Endothelial cell of umbilical vein (primary cell): ENCODE measurements at regions not wholly inside any gene's neighbourhood (a gene's known extent, or its start where the extent isn't known, plus 50 kb on each side); places are given as distances from the start of the nearest gene placed in this dataset.

ENCODE experiments used
- CTCF ChIP-seq, 2 donors: IDR thresholded peaks; 1 replicate in 1 of 2; 2 replicates in 1 of 2; pipeline ENCODE4 v1.5.1; 2011; ENCODE audit warnings: low read length in 2 of 2, mild to moderate bottlenecking in 2 of 2, moderate library complexity in 2 of 2, control low read depth in 1 of 2, inconsistent platforms in 1 of 2, low read depth in 1 of 2; ENCODE audit not compliant: insufficient read depth in 1 of 2; ENCODE audit errors: extremely low read depth in 1 of 2
- EZH2 ChIP-seq: IDR thresholded peaks from 2 replicates; pipeline ENCODE4 v1.6.1; 2012; ENCODE audit warnings: borderline replicate concordance, low read depth, mild to moderate bottlenecking, moderate library complexity, low read length, inconsistent platforms; ENCODE audit not compliant: severe bottlenecking
- GATA2 ChIP-seq: IDR thresholded peaks from 2 replicates; pipeline ENCODE4 v1.7.0; 2011; ENCODE audit warnings: low read depth, mild to moderate bottlenecking, moderate library complexity, mixed read lengths, low read length; ENCODE audit not compliant: insufficient read length, insufficient read depth
- JUN ChIP-seq: IDR thresholded peaks from 2 replicates; pipeline ENCODE4 v1.6.1; 2011; ENCODE audit warnings: borderline replicate concordance, low read depth; ENCODE audit not compliant: insufficient read length, insufficient read depth
- MAX ChIP-seq: IDR thresholded peaks from 2 replicates; pipeline ENCODE4 v1.6.1; 2011; ENCODE audit not compliant: insufficient read depth, insufficient read length
- MYC ChIP-seq: IDR thresholded peaks from one replicate; pipeline ENCODE4 v1.6.1; 2011; ENCODE audit warnings: mild to moderate bottlenecking, low read depth, low read length
- POLR2A ChIP-seq: IDR thresholded peaks from 2 replicates; pipeline ENCODE4 v1.6.1; 2012; ENCODE audit warnings: low read depth, mild to moderate bottlenecking, control low read depth, low read length
- POLR2AphosphoS5 ChIP-seq: IDR thresholded peaks from 2 replicates; pipeline ENCODE4 v1.6.1; 2012; ENCODE audit warnings: low read depth, mild to moderate bottlenecking, control low read depth, low read length, moderate library complexity; ENCODE audit not compliant: insufficient read depth

GRCh38 chr3:73120710-73121109 is 59.3 kb downstream of the EBLN2 start:
- TF ChIP-seq POLR2A (no peak), CTCF (IDR thresholded peaks at IDR 0.05; ENCODE audit: extremely low read depth in 1 of 2, insufficient read depth in 1 of 2, low read depth in 1 of 2, low read length in 2 of 2) (no peak), MYC (no peak), POLR2AphosphoS5 (no peak), MAX (no peak), JUN (no peak), EZH2 (no peak), GATA2 (no peak)
